PC-3 (cell line): ENCODE measurements at regions not wholly inside any gene's neighbourhood (a gene's known extent, or its start where the extent isn't known, plus 50 kb on each side); places are given as distances from the start of the nearest gene placed in this dataset.

Source experiments
- ATAC-seq: fragments of 200-7000 bp; cut with Tn5 transposase; 2 replicates; pipeline ENCODE4 v1.9.1; 2020; ENCODE audit warnings: mild to moderate bottlenecking, moderate library complexity
- BruUV-seq: library from RNA; stranded (reverse); fragments of 400-500 nt; replicated peaks from 2 replicates; lab custom pipeline; 2021; lab: Mats Ljungman, UMichigan
- CTCF ChIA-PET: fragments of 300-600 bp; sonication (Branson Sonifier 250); formaldehyde crosslinking; loops from one replicate; lab custom pipeline; 2022; ENCODE audit warnings: antibody characterized with exemption; lab: Charles Lee
- POLR2A ChIA-PET: fragments of 300-600 bp; sonication (Branson Sonifier 250); formaldehyde crosslinking; loops from one replicate; lab custom pipeline; 2022; ENCODE audit warnings: antibody characterized with exemption; ENCODE audit not compliant: unreplicated experiment; lab: Charles Lee
- DNase-seq: peaks from one replicate; pipeline ENCODE4 v3.0.0-alpha.2; 2015
- H2AFZ ChIP-seq: fragments of 300-600 bp; sonication (generic); 2 replicates; pipeline ENCODE4 v1.6.0; 2016; ENCODE audit warnings: antibody characterized with exemption, low read length
- H3F3A ChIP-seq: fragments of 300-600 bp; sonication (generic); one replicate; pipeline ENCODE4 v1.6.0; 2017; ENCODE audit warnings: antibody characterized with exemption, low read length, control low read depth, mild to moderate bottlenecking; ENCODE audit not compliant: unreplicated experiment
- H3K27ac ChIP-seq: fragments of 300-600 bp; sonication (generic); 2 replicates; pipeline ENCODE4 v1.5.1; 2016; ENCODE audit warnings: mild to moderate bottlenecking, low read length
- H3K27me3 ChIP-seq: fragments of 300-600 bp; sonication (generic); 2 replicates; pipeline ENCODE4 v1.6.1; 2016; ENCODE audit warnings: low read length, mixed read lengths
- H3K36me3 ChIP-seq: fragments of 300-600 bp; sonication (generic); 2 replicates; pipeline ENCODE4 v1.6.1; 2016; ENCODE audit warnings: low read depth, mixed run types, low read length, mixed read lengths
- H3K4me1 ChIP-seq: fragments of 300-600 bp; sonication (generic); 2 replicates; pipeline ENCODE4 v1.5.1; 2016; ENCODE audit warnings: low read length; ENCODE audit not compliant: insufficient read depth
- H3K4me2 ChIP-seq: fragments of 300-600 bp; sonication (generic); 2 replicates; pipeline ENCODE4 v1.6.0; 2016; ENCODE audit warnings: low read length
- H3K4me3 ChIP-seq: fragments of 300-600 bp; sonication (generic); 2 replicates; pipeline ENCODE4 v1.5.1; 2016; ENCODE audit warnings: mild to moderate bottlenecking, low read length, mixed read lengths
- H3K79me2 ChIP-seq: fragments of 300-600 bp; sonication (generic); 2 replicates; pipeline ENCODE4 v1.6.1; 2017; ENCODE audit warnings: low read length, mixed read lengths
- H3K9ac ChIP-seq: fragments of 300-600 bp; sonication (generic); 2 replicates; pipeline ENCODE4 v1.6.0; 2016; ENCODE audit warnings: mild to moderate bottlenecking, low read length
- H3K9me2 ChIP-seq: fragments of 300-600 bp; sonication (generic); replicated peaks from 2 replicates; pipeline ENCODE4 v1.6.1; 2016; ENCODE audit warnings: mixed run types, low read length, mixed read lengths
- H3K9me3 ChIP-seq: fragments of 300-600 bp; sonication (generic); 2 replicates; pipeline ENCODE4 v1.6.1; 2016; ENCODE audit warnings: low read length, mixed read lengths
- H4K20me1 ChIP-seq: fragments of 300-600 bp; sonication (generic); 2 replicates; pipeline ENCODE4 v1.6.1; 2016; ENCODE audit warnings: low read length, mixed read lengths
- EZH2 ChIP-seq: fragments of 300-600 bp; sonication (generic); IDR thresholded peaks from one replicate; pipeline ENCODE4 v1.6.1; 2017; ENCODE audit warnings: antibody characterized with exemption, mild to moderate bottlenecking, low read length; ENCODE audit not compliant: unreplicated experiment
- EZH2phosphoT487 ChIP-seq: fragments of 300-600 bp; sonication (generic); IDR thresholded peaks from 2 replicates; pipeline ENCODE4 v1.6.1; 2018; ENCODE audit warnings: mild to moderate bottlenecking, antibody characterized with exemption, low read length, borderline replicate concordance
- intact Hi-C: fragments of 100-400 bp; cut with micrococcal nuclease; formaldehyde crosslinking; loops from 2 replicates; pipeline ENCODE4 v1.9.0; 2023
- TF ChIP-seq, protein P1 (sequence below): fragments of 300-600 bp; sonication (generic); conservative IDR thresholded peaks from 2 replicates; pipeline ENCODE4 v1.5.1; 2017; ENCODE audit warnings: antibody characterized with exemption, low read depth, mild to moderate bottlenecking, low read length

- CTCF ChIA-PET = no interaction called here
- H3K4me1 ChIP-seq = no peaks in the 10 kb centered on the region
Measured at GRCh38 chr13:50706505-50706904, 137.0 kb downstream of the DLEU7 start.

GRCh38 chr13:50707628-50708027 lies 135.9 kb downstream of the DLEU7 start:
- no TSS peak for BruUV-seq
- no peaks in the 10 kb centered on the region for H3F3A ChIP-seq
- POLR2A ChIA-PET = no interaction called here

More at GRCh38 chr13:50706505-50706904, 137.0 kb downstream of the DLEU7 start:
- DNase-seq (no peak), ATAC-seq (no peak)
- Histone ChIP-seq H3K27ac (no peak overlapping the region), H3F3A (no peaks in the 10 kb centered on the region), H3K9me3 (no peaks in the 10 kb centered on the region), H2AFZ (no peak overlapping the region), H3K27me3 (no peaks in the 10 kb centered on the region), H3K36me3 (no peaks in the 10 kb centered on the region), H3K79me2 (no peaks in the 10 kb centered on the region), H3K4me3 (no peak overlapping the region), H3K9ac (no peak overlapping the region), H3K9me2 (no peaks in the 10 kb centered on the region), H4K20me1 (no peaks in the 10 kb centered on the region), H3K4me2 (no peak overlapping the region)
- intact Hi-C loops = no loop called here
- TF ChIP-seq, protein P1, sequence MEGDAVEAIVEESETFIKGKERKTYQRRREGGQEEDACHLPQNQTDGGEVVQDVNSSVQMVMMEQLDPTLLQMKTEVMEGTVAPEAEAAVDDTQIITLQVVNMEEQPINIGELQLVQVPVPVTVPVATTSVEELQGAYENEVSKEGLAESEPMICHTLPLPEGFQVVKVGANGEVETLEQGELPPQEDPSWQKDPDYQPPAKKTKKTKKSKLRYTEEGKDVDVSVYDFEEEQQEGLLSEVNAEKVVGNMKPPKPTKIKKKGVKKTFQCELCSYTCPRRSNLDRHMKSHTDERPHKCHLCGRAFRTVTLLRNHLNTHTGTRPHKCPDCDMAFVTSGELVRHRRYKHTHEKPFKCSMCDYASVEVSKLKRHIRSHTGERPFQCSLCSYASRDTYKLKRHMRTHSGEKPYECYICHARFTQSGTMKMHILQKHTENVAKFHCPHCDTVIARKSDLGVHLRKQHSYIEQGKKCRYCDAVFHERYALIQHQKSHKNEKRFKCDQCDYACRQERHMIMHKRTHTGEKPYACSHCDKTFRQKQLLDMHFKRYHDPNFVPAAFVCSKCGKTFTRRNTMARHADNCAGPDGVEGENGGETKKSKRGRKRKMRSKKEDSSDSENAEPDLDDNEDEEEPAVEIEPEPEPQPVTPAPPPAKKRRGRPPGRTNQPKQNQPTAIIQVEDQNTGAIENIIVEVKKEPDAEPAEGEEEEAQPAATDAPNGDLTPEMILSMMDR = no peak
- no peak for TF ChIP-seq EZH2phosphoT487
- TF ChIP-seq EZH2 = no peak
- POLR2A ChIA-PET = no interaction called here
- BruUV-seq = no TSS peak

DNA sequence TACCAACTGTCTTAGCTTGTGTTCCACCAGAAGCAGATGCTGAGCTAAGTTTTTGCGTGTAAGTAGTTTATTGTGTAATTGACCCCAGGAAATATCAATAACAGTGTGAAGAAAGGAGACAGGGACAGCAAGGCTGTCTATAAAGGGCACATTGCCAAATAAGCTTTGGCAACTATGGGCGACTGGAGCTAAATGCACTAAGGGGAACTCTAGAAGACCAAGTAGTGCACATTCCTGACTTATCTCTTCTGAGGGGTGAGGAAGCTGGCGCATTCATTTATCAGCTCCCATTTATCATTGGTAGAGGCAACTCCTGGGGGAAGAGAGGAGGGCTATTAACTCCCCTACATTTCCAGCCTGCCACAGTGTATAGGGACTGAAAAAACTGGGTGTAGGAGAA lies 135.0 kb downstream of the DLEU7 start:
- Histone ChIP-seq H2AFZ (no peak overlapping the region), H3K4me2 (no peak overlapping the region), H3K4me3 (no peak overlapping the region), H3K9ac (no peak overlapping the region), H3K9me3 (no peaks in the 10 kb centered on the region), H3F3A (no peaks in the 10 kb centered on the region), H3K9me2 (no peaks in the 10 kb centered on the region), H3K79me2 (no peaks in the 10 kb centered on the region), H3K27me3 (no peaks in the 10 kb centered on the region), H3K4me1 (no peaks in the 10 kb centered on the region), H3K36me3 (no peaks in the 10 kb centered on the region), H3K27ac (no peak overlapping the region), H4K20me1 (no peaks in the 10 kb centered on the region)
- POLR2A ChIA-PET = no interaction called here
- DNase-seq (no peak), ATAC-seq (no peak)
- no peak for TF ChIP-seq EZH2phosphoT487
- TF ChIP-seq EZH2 = no peak
- TF ChIP-seq, protein P1 = no peak
- intact Hi-C loops = no loop called here
- CTCF ChIA-PET = no interaction called here
- BruUV-seq = no TSS peak

More at GRCh38 chr13:50707628-50708027, 135.9 kb downstream of the DLEU7 start:
- Histone ChIP-seq H3K27ac (no peak overlapping the region), H4K20me1 (no peaks in the 10 kb centered on the region), H3K4me3 (no peak overlapping the region), H3K9me3 (no peaks in the 10 kb centered on the region), H3K4me1 (no peaks in the 10 kb centered on the region), H3K9ac (no peak overlapping the region), H3K79me2 (no peaks in the 10 kb centered on the region), H3K4me2 (no peak overlapping the region), H2AFZ (no peak overlapping the region), H3K9me2 (no peaks in the 10 kb centered on the region), H3K27me3 (no peaks in the 10 kb centered on the region), H3K36me3 (no peaks in the 10 kb centered on the region)
- intact Hi-C loops = no loop called here
- TF ChIP-seq EZH2phosphoT487 (no peak), EZH2 (no peak)
- TF ChIP-seq, protein P1 = no peak
- DNase-seq = no peak
- CTCF ChIA-PET = no interaction called here
- no peak for ATAC-seq
